CD4-positive, alpha-beta T cell treated with Interleukin-17A for 1 hour (primary cell): ENCODE measurements at regions not wholly inside any gene's neighbourhood (a gene's known extent, or its start where the extent isn't known, plus 50 kb on each side); places are given as distances from the start of the nearest gene placed in this dataset.
"Not testable (repeated sequence)": the region's sequence is repeated elsewhere in the genome, so short reads cannot be mapped to it uniquely, and the experiment has no call there.

ENCODE experiments used
- DNase-seq: peaks from one replicate; pipeline ENCODE4 v3.0.0-alpha.2; 2020

DNA sequence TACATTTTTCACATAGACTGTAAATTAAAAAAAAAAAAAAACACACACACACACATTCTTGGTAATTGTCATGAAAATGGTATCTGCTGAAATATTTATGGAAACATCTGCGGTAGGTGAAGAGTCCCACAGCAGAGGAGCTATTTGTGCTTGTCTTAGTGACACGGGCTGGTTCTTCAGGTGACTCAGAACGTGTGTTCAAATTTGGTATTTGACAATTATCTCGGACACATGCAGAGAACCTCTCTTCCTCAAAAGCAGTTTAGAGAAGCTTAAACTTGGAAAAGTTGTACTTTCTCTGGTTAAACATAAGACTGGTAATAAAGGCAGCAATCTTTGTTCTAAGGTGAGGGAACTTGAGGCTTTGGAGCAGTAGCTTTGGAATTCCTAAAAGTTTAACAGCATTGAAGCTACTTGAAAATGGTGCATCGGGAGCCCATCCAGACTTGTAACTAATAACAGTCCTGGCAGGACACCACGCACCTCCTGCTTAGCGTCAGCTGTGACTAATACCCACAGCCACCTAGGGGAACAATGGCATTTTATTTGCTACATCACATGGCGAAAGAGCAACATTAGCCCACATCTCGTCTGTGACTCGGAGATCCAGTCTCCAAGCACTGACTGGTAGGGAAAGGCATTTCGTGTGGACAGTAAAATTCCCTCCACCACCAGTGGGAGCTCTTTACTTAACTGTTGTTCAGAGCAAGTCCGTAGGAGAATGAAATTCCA lies 1505.1 kb upstream of the SLC10A2 start:
- no peak for DNase-seq

DNA sequence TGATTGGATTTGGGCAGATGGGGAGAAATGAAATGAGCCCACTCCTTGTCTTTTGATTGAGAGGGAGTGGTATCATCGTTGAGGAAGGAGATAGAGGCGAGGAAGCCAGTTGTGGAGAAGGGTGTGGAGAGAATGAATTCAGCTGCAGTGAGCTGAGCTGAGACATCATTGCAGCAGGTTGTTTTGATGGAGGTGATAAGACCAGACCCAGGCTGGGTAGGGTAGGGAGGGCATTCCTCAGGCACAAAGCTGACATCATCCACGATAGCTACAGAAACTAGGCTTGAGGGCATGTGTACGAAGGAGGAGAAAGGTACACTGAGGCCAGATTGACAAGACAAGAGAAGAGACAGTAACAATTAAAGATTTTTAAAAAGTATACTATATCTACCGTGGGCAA lies 1500.9 kb upstream of the SLC10A2 start:
- no peak for DNase-seq

DNA sequence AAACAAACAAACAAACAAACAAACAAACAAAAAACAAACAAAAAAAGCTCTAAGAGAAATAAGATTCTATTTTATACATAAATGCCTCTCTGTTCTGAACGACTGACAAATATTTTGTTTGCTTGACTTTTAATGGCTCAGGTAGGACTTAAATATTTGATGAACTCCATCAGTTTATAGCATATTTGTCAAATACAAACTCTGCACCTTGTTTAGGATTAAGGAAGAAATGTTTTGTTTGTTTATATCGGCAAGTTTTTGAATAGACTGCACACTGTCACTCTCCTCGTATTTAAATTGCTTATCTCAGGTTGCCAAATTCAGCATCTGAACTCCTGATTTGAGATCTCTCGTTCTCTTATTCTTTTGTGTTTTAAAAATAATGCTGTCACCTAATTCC lies 1499.7 kb upstream of the SLC10A2 start:
- DNase-seq, result no peak

DNA sequence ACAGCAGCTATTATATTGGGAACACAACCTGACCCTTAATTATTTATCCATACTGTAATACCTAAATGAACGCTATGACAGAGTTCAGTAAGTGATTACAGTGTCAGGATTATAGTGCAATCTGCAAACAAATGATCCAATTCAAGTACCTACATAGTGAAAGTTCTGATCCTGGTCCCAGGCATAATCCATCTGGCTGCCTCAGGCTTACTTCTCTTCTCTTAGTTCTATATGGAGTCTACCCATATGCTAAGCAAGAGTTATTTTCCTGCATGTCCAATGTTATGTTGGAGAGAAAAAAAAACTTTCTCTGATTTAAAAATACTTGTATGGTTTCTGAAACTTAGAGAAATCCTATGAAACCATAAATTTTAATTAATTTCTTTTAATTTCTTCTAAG lies 1487.7 kb upstream of the SLC10A2 start:
- no peak for DNase-seq

DNA sequence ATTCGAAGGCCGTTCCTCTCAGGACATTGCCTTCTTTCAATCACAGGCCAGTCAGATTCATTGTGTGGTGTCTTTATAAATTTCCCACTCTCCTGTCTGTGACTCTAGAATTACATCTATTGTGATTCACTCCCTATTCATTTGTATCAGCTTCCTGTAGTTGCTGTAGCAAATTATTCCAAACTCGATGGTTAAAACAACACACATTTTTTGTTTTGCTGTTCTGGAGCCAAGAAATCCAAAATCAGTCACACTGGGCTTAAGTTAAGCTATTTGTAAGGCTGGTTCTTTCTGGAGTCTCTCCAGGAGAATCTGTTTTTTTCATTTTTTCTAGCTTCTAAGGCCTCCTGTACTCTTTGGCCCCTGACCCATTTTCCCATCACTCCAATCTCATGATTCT lies 1487.0 kb upstream of the SLC10A2 start:
- DNase-seq, result no peak

DNA sequence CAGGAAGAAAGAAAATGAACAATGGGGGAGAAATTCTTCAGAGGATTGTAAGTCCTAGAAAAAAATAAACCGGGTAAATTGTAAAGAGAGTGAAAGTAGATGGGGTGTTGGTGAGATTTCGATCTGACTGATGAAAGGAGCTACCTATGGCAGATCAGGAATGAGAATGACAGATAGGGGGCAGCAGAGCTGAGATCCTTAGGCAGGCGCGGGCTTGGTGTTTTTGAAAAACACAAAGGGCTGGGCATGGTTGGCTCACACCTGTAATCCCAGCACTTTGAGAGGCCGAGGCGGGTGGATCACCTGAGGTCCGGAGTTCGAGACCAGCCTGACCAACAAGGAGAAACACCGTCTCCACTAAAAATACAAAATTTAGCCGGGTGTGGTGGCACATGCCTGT lies 1468.6 kb upstream of the SLC10A2 start:
- no peak for DNase-seq

DNA sequence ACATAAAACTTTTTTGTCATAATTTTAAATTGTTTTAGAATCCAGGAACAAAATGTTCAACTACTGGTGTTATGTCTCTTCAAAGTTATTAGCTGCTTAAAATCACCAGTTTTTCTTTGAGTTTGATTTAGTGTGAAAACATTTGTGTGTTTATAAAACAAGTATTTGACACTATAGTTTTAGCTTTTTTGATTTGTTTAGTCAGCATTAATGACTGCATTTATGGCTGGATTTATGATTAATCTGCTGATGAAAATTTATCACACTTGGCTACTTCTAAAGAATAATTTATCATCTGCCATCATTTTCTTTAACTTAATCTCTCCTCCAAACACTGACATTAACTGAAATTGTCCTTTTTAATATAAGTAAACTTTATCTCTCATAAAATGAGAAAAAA lies 1465.9 kb upstream of the SLC10A2 start:
- DNase-seq, result no peak

DNA sequence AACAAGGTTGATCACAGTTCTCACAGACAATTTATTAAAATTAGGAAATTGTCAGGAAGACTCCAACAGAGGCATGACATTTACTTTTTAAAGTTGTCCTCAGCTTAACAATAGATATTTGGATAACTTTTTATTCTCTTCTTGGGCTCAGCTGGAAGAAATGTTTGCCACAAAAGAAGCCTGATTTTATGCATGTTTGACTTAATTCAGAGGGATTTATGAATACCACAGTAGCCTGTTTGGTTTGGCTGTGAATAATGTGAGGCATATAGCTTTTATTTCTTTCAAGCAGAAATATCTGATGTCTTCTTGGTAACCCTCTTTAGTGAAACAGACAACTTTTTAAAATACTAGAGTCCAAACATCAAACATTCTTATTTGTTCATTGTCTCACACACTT lies 1464.5 kb upstream of the SLC10A2 start:
- no peak for DNase-seq

DNA sequence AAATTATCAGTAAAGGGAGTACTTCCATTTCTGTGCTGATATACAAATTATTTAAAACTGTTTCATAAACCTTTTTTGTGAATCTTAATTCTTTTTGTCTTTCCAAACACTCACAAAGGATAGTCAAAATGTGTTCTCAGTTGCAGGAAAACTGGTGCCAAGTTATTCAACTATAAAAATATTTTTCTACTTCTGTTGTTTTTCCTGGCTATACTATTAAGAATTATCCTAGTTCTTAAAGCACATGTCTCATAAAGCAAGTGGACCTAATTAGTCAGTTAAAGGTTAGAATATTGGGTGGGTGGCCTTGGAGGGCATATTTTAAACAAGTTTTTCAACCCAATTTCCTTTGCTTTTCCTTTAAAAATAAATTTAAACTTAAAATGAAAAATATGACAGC lies 1460.3 kb upstream of the SLC10A2 start:
- no peak for DNase-seq

DNA sequence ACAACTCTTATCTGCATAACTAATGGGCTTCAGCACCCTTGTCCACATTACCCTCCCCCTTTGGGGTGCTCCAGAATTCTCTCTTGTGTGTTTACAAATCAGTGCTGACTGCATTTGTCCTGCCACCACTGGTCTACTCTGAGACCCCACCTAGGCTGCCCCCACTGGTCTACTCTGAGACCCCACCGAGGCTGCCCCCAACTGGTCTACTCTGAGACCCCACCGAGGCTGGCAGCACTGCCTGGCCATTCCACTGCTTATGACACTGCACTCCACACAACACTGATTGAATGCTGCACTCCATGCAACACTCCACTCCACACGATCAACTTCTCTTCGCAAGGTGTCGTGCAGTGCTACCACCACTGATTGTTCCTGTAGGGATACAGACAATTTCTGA lies 1459.2 kb upstream of the SLC10A2 start:
- no peak for DNase-seq

DNA sequence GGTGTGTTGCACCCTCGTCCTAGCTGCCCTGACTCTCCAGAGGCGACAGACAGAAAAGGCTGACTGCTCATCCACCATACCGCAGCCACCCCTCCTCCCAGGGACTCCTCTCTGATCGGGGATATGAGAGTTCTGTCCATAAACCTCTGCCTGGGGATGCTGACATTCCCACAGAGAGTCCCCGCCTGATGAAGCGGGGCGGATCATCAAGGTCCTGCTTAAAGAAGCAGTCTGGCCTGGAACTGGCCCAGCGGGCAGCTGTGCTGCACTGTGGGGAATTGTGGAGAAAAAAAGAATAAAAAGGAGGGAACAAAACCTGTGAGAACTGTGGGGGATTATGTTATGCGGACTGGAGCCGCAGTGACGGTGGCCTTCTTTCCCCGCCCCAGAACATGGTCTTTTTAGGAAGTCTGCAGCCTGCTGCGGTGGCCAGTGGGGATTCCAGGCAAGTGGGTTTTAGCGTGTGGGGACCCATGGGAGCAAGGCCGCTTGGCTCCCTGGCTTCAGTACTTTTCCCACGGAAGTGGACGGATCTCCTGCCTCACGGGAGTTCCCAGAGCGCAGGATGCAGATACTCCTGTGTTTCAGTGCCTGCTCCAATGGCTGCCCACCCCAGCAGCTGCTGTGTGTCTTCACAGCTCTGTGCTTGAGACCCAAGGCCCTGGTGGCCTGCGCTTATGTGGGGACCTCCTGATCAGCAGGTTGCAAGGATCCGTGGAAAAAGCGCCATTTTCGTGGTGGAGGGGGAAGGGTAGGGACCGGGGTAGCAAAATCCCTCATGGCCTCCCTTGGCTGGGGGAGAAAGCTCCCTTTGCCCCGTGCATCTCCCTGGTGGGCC lies 1456.2 kb upstream of the SLC10A2 start:
- DNase-seq, result no peak

DNA sequence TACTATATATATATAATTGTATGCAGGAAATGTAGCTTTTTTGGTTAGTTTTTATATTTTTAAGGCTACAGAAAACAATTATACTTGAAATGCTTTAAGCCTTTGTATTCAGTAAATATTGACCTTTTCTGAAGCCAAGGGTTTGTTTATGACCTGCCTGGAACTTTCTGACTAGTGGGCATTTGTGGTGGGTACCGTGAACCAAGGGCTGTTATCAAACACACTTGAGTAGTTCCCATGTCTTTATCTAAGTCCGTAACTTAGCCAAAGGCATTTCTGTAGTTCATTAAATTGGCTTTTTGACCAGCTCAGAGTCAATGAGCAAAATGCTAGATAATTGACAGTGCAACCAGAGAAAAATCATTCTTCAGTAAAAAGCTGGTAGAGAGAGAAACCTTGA lies 1444.2 kb upstream of the SLC10A2 start:
- no peak for DNase-seq

DNA sequence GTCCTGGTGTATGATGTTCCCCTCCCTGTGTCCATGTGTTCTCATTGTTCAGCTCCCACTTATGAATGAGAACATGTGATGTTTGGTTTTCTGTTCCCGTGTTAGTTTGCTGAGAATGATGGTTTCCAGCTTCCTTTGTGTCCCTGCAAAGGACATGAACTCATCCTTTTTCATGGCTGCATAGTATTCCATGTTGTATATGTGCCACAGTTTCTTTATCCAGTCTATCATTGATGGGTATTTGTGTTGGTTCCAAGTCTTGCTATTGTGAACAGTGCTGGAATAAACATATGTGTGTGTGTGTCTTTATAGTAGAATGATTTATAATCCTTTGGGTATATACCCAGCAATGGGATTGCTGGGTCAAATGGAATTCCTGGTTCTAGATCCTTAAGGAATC lies 1427.3 kb upstream of the SLC10A2 start:
- DNase-seq, result not testable (repeated sequence)

DNA sequence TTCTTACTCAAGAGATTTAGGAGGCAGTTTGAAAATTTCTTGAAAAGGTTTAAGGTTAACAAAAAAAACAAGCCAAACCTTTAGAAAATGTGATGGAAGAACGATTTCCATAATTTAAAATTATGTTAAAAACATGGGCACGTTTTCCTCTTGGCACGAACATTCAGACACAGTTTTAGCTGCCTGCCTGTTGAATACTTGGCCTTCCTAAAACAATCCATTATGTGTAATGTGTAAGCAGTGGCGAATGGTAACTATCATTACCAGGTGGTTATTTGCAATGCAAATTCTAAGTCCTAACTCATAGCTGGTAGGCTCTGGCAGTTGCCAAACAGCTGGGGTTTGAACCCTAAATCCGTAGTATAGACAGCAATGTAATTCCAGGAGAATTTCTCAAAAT lies 1425.7 kb upstream of the SLC10A2 start:
- DNase-seq, result no peak

DNA sequence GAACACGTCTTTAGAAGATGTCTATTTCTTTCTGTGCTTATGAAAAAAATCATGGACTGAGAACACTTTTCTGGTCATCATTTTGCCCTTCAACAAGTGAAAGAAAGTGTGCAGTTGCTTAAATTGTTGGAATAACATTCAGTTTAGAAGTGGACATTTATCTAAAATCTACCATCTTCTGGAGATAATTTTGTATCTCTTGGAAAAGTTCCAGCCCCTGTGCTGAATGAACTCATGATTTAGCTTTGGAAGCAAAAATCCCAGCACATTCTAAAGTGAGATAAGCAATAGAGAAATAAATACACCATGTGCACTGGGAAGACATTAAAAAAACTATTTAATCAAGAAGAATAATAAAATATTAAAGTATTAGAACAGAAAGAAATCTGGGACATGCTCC lies 1420.8 kb upstream of the SLC10A2 start:
- DNase-seq, result no peak

DNA sequence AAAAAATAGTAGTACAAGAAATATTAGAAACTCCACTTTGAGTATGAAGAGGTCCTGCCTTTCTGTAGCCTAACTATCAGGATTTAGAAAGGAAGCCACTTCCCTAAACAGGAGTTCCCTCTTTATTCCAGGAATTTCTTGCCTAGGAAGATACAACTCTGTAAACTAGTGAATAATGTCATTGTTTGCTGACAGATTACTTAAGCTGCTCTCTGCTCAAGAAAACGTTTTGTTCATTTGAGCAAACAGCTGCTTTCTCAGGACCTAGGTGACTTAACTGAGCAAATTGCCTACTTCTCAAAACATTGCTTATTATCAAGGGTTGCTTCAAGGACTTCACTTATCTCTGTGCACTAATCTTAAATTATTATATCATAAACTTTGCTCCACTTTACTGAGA lies 1419.4 kb upstream of the SLC10A2 start:
- DNase-seq, result no peak

DNA sequence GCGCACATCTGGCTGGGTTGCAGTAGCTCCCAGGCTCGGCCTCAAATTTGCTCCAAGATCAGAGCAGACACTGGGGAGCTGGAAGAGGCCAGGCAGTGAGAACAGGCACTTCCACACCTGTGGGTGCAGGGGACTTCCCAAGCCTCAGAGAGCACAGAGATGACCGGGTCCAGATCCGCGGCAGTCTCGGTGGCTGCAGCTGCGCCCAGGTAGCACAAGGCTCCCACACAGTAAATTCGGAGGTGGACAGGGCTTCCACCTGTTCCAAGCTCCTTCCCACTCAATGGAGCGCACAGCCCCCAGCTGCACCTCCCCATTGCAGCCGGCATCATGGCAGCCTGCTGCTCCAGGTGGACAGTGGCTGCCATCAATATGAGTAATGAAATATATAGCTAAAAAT lies 1417.4 kb upstream of the SLC10A2 start:
- DNase-seq, result no peak

DNA sequence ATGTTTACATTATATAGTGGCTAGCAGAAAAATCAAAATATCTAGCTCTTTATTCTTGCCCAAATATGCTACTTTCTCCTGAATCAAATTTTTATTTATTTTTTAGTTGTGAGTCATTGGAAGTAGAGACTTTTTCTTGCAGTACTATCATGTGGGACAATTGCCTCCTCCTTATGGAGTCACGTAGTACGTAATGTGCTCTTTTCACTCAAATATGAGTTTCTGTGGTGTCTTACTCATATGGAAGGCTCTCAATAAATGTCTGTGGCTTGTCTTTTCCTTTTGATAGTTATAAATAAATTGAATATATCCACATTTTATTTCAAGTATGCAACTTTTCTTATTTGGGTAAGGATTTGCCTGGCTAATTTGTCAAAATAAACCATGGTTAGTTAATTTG lies 1411.0 kb upstream of the SLC10A2 start:
- DNase-seq, result no peak

DNA sequence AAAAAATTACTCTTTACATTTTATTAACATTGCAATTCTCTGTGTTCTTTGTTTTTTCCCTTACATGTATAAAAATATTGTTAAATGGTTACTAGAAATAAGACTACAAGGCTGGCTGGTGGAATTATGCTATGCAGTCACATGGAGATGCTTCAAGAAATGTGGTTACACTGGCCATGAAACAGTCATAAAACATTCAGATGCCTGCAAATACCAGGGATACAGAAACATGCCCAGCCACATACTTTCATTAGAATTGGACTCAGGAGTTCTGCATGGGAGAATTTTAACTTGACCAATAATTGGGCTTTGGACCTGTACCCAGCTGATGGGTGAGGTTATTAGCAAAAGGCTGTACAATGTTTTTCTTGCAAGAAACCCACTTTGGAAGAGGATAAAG lies 1407.7 kb upstream of the SLC10A2 start:
- no peak for DNase-seq

DNA sequence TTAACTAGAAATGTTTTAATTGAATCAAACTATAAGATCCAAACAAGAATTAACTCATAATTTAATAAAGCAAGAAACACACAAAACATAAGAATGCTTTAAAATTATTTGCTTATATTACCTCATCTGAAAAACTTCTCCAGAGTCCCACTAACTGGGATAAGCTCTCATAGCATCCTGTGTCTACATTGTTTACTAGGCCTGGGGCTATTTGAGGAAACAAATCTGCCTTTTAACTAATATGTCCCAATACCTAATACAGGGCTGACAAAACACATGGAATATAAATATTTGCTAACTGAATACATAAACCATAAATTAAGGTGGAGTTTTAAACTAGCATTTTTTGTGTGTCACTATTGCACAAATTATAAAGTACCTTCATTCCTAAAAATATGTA lies 1399.8 kb upstream of the SLC10A2 start:
- no peak for DNase-seq

DNA sequence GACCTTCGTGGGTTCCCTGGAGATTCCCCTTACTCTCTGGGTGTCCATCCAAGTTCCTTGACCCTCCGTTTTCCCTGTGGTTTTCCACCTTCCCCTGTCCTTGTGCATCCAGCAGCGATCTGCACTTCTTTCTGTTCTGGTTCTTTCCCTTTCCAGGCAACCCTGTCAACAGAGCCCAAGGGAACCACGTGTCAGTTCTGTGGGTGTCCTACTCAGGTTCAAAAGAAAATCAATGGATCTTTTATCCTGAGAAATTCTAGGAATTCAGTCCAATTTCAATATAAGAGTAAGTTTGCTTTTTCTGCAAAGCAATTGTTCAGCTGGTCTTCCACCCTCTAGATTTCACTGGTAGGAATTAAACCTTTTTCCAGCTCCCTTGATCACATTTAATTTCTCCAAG lies 1394.8 kb upstream of the SLC10A2 start:
- DNase-seq, result no peak

DNA sequence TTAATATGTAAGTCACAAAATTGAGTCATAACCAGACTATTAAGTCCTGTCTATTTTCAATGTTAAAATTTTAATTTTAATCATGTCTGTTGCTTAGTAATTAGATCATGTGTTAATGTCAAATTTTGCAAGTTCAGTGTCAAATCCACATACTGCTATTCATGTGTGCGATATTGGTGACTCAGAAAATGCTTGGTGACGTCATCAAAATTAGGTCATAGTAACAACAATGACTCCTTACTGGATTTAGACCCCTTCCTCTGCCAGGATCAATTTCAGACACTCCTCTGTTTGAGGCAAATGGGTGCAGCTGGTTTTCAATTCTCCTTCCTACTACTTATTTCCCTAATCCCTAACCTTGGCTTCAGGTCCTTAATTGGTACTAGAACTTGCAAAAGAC lies 1394.3 kb upstream of the SLC10A2 start:
- DNase-seq, result no peak

DNA sequence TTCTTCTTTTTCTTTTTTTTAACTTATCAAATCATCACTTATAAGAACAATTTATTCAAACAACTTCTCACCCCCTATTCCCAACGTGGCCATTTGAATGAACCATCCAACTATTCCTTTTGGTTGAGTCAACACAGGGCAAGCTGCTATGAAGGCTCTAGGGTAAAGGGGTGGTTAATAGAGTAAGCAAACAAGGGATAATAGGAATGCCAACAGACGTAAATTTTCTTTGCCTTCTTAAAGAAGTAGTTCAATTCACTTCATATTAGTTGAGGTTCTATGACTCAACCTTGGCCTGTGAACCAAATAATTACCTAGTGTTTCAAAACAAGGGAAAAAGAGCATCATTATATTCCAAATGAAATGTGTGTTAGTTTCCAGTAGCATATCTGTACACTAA lies 1383.8 kb upstream of the SLC10A2 start:
- no peak for DNase-seq

DNA sequence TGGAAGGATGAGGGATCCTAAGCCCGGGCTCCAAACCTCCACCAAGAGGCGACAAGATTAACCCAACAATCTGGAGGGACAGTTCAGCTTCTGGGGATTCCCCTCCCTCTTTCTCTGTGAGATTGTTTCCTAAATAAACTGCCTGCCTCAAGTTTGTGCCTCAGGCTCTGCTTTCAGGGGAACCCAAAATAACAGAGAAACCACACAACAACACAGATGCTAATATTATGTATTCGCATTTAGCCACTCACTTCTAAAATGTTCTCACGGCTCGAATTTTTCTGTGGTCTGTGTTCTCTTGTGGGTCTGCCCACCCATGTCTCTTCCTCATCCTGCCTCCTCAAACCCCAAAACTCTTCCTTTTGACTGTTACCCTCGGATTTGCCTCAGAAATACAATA lies 1381.1 kb upstream of the SLC10A2 start:
- no peak for DNase-seq

DNA sequence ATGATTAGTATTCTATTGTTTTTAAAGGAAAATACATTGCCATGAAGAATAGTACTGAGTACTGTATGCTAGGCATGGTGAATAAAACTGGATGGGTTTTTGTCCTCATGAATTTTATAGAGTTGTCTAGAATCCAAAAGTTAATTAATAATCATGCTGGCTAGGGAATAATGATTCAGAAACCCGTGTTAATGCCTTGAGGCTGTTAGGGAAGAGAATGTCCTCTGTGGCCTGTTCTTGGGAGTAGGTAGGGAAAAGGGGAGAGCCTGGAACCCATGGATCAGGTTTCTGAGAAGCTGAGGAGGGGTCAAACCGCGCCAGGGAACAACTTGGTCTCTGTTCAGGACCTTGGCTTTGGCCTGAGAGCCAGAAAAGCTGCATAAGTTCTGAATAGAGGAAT lies 1376.3 kb upstream of the SLC10A2 start:
- DNase-seq, result no peak
